PC-3 (cell line): ENCODE measurements at regions not wholly inside any gene's neighbourhood (a gene's known extent, or its start where the extent isn't known, plus 50 kb on each side); places are given as distances from the start of the nearest gene placed in this dataset.

Experiments used
- ATAC-seq: fragments of 200-7000 bp; cut with Tn5 transposase; 2 replicates; pipeline ENCODE4 v1.9.1; 2020; ENCODE audit warnings: mild to moderate bottlenecking, moderate library complexity
- BruUV-seq: library from RNA; stranded (reverse); fragments of 400-500 nt; replicated peaks from 2 replicates; lab custom pipeline; 2021; lab: Mats Ljungman, UMichigan
- CTCF ChIA-PET: fragments of 300-600 bp; sonication (Branson Sonifier 250); formaldehyde crosslinking; loops from one replicate; lab custom pipeline; 2022; ENCODE audit warnings: antibody characterized with exemption; lab: Charles Lee
- POLR2A ChIA-PET: fragments of 300-600 bp; sonication (Branson Sonifier 250); formaldehyde crosslinking; loops from one replicate; lab custom pipeline; 2022; ENCODE audit warnings: antibody characterized with exemption; ENCODE audit not compliant: unreplicated experiment; lab: Charles Lee
- DNase-seq: peaks from one replicate; pipeline ENCODE4 v3.0.0-alpha.2; 2015
- H2AFZ ChIP-seq: fragments of 300-600 bp; sonication (generic); 2 replicates; pipeline ENCODE4 v1.6.0; 2016; ENCODE audit warnings: antibody characterized with exemption, low read length
- H3F3A ChIP-seq: fragments of 300-600 bp; sonication (generic); one replicate; pipeline ENCODE4 v1.6.0; 2017; ENCODE audit warnings: antibody characterized with exemption, low read length, control low read depth, mild to moderate bottlenecking; ENCODE audit not compliant: unreplicated experiment
- H3K27ac ChIP-seq: fragments of 300-600 bp; sonication (generic); 2 replicates; pipeline ENCODE4 v1.5.1; 2016; ENCODE audit warnings: mild to moderate bottlenecking, low read length
- H3K27me3 ChIP-seq: fragments of 300-600 bp; sonication (generic); 2 replicates; pipeline ENCODE4 v1.6.1; 2016; ENCODE audit warnings: low read length, mixed read lengths
- H3K36me3 ChIP-seq: fragments of 300-600 bp; sonication (generic); 2 replicates; pipeline ENCODE4 v1.6.1; 2016; ENCODE audit warnings: low read depth, mixed run types, low read length, mixed read lengths
- H3K4me1 ChIP-seq: fragments of 300-600 bp; sonication (generic); 2 replicates; pipeline ENCODE4 v1.5.1; 2016; ENCODE audit warnings: low read length; ENCODE audit not compliant: insufficient read depth
- H3K4me2 ChIP-seq: fragments of 300-600 bp; sonication (generic); 2 replicates; pipeline ENCODE4 v1.6.0; 2016; ENCODE audit warnings: low read length
- H3K4me3 ChIP-seq: fragments of 300-600 bp; sonication (generic); 2 replicates; pipeline ENCODE4 v1.5.1; 2016; ENCODE audit warnings: mild to moderate bottlenecking, low read length, mixed read lengths
- H3K79me2 ChIP-seq: fragments of 300-600 bp; sonication (generic); 2 replicates; pipeline ENCODE4 v1.6.1; 2017; ENCODE audit warnings: low read length, mixed read lengths
- H3K9ac ChIP-seq: fragments of 300-600 bp; sonication (generic); 2 replicates; pipeline ENCODE4 v1.6.0; 2016; ENCODE audit warnings: mild to moderate bottlenecking, low read length
- H3K9me2 ChIP-seq: fragments of 300-600 bp; sonication (generic); replicated peaks from 2 replicates; pipeline ENCODE4 v1.6.1; 2016; ENCODE audit warnings: mixed run types, low read length, mixed read lengths
- H3K9me3 ChIP-seq: fragments of 300-600 bp; sonication (generic); 2 replicates; pipeline ENCODE4 v1.6.1; 2016; ENCODE audit warnings: low read length, mixed read lengths
- H4K20me1 ChIP-seq: fragments of 300-600 bp; sonication (generic); 2 replicates; pipeline ENCODE4 v1.6.1; 2016; ENCODE audit warnings: low read length, mixed read lengths
- EZH2 ChIP-seq: fragments of 300-600 bp; sonication (generic); IDR thresholded peaks from one replicate; pipeline ENCODE4 v1.6.1; 2017; ENCODE audit warnings: antibody characterized with exemption, mild to moderate bottlenecking, low read length; ENCODE audit not compliant: unreplicated experiment
- EZH2phosphoT487 ChIP-seq: fragments of 300-600 bp; sonication (generic); IDR thresholded peaks from 2 replicates; pipeline ENCODE4 v1.6.1; 2018; ENCODE audit warnings: mild to moderate bottlenecking, antibody characterized with exemption, low read length, borderline replicate concordance
- intact Hi-C: fragments of 100-400 bp; cut with micrococcal nuclease; formaldehyde crosslinking; loops from 2 replicates; pipeline ENCODE4 v1.9.0; 2023
- TF ChIP-seq, protein P1 (sequence below): fragments of 300-600 bp; sonication (generic); conservative IDR thresholded peaks from 2 replicates; pipeline ENCODE4 v1.5.1; 2017; ENCODE audit warnings: antibody characterized with exemption, low read depth, mild to moderate bottlenecking, low read length

DNA sequence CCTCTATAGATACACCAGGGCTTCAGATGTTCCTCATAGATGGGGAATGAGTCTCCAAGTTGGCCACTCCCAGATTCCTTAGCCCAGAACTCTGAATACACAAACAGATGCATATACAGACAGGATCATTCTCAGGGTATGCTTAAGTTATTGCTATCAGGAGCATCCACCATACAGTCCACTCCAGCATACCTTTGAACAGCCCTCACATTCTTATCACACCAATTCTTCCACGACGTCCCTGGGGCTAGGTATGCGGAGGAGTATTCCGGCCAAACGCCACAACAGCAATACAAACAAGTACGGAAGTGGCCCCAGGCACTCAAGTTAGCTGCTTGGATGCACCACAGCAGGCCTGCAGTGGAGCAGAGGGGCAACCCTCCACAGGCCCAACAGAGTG is 312.5 kb upstream of the CHAC2 start:
- Histone ChIP-seq H3K36me3 (no peaks in the 10 kb centered on the region), H4K20me1 (no peaks in the 10 kb centered on the region), H3K27me3 (no peaks in the 10 kb centered on the region), H3F3A (no peaks in the 10 kb centered on the region), H3K4me3 (no peak overlapping the region), H3K79me2 (no peaks in the 10 kb centered on the region), H3K9me3 (no peaks in the 10 kb centered on the region), H3K9ac (no peak overlapping the region), H3K9me2 (no peaks in the 10 kb centered on the region), H3K4me2 (no peak overlapping the region), H2AFZ (no peak overlapping the region), H3K27ac (no peak overlapping the region), H3K4me1 (no peaks in the 10 kb centered on the region)
- CTCF ChIA-PET, result no interaction called here
- BruUV-seq, result no TSS peak
- DNase-seq, result no peak
- intact Hi-C loops, result no loop called here
- POLR2A ChIA-PET, result no interaction called here
- TF ChIP-seq, protein P1, sequence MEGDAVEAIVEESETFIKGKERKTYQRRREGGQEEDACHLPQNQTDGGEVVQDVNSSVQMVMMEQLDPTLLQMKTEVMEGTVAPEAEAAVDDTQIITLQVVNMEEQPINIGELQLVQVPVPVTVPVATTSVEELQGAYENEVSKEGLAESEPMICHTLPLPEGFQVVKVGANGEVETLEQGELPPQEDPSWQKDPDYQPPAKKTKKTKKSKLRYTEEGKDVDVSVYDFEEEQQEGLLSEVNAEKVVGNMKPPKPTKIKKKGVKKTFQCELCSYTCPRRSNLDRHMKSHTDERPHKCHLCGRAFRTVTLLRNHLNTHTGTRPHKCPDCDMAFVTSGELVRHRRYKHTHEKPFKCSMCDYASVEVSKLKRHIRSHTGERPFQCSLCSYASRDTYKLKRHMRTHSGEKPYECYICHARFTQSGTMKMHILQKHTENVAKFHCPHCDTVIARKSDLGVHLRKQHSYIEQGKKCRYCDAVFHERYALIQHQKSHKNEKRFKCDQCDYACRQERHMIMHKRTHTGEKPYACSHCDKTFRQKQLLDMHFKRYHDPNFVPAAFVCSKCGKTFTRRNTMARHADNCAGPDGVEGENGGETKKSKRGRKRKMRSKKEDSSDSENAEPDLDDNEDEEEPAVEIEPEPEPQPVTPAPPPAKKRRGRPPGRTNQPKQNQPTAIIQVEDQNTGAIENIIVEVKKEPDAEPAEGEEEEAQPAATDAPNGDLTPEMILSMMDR, result no peak
- TF ChIP-seq EZH2, result no peak
- TF ChIP-seq EZH2phosphoT487, result no peak
- ATAC-seq, result no peak

DNA sequence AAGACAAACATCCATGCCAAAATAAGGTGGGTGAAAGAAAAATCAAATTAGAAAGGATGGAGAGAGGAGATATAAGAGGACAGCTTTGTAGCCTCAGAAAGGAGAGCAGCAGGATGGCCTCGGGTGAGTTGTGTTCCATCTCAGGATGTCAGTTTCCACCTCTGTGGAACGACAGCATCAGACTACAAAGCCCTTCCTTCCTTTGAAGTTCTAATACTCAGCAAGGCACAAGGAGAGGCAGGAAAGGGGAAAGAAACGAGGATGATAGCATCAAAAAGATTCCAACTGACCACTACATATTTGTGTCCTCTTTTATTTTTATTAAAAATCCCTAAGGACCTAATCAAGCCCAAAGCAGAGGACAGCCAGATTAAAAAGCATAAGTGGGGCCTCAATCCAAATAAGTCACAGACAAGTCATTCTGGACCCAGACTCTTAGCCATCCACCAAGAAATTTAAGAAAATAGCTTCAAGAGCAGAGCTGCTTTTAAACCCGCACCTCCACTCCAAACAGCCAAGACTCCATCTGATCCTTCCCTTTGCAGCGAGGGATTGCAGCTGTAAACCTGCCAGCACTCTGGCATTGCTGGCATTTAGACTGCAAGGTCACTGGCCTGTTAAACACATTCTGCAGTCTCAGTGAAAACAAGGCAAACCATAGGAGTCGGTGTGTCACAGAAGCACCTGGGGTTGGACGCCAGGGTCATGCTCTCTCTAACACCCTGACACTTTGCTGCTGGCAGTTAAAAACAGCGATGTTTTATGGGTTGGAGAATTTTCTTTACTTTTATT is 314.5 kb upstream of the CHAC2 start:
- H2AFZ ChIP-seq, result no peak overlapping the region

More for the DNA sequence above, 314.5 kb upstream of the CHAC2 start:
- Histone ChIP-seq H3K36me3 (no peaks in the 10 kb centered on the region), H3K27me3 (no peaks in the 10 kb centered on the region), H3K4me3 (no peak overlapping the region), H3K4me1 (no peaks in the 10 kb centered on the region), H4K20me1 (no peaks in the 10 kb centered on the region), H3F3A (no peaks in the 10 kb centered on the region), H3K9me2 (no peaks in the 10 kb centered on the region), H3K79me2 (no peaks in the 10 kb centered on the region), H3K4me2 (no peak overlapping the region), H3K9ac (no peak overlapping the region), H3K9me3 (no peaks in the 10 kb centered on the region), H3K27ac (no peak overlapping the region)
- ATAC-seq, result no peak
- TF ChIP-seq, protein P1, result no peak
- no peak for TF ChIP-seq EZH2
- TF ChIP-seq EZH2phosphoT487, result no peak
- CTCF ChIA-PET, result interaction anchor here (0.6 kb wide), 1 partner anchor 209 kb away, joined by 3 read pairs; no protein-coding TSS in a partner anchor
- POLR2A ChIA-PET, result no interaction called here
- DNase-seq, result no peak
- intact Hi-C loops, result no loop called here
- no TSS peak for BruUV-seq
